ENCODE measurements at regions not wholly inside any gene's neighbourhood (a gene's known extent, or its start where the extent isn't known, plus 50 kb on each side); places are given as distances from the start of the nearest gene placed in this dataset.

- intact Hi-C loops (cut with DNase I; ENCODE audit: low total_unique reads), result no loop called here
- Histone ChIP-seq H3K9me3 (no peaks in the 10 kb centered on the region), H3K4me3 (no peak overlapping the region), H3K36me3 (no peaks in the 10 kb centered on the region), H3K27me3 (no peaks in the 10 kb centered on the region), H3K27ac (no peak overlapping the region), H3K4me1 (no peaks in the 10 kb centered on the region)
- no peak for DNase-seq
- TF ChIP-seq, protein P1, sequence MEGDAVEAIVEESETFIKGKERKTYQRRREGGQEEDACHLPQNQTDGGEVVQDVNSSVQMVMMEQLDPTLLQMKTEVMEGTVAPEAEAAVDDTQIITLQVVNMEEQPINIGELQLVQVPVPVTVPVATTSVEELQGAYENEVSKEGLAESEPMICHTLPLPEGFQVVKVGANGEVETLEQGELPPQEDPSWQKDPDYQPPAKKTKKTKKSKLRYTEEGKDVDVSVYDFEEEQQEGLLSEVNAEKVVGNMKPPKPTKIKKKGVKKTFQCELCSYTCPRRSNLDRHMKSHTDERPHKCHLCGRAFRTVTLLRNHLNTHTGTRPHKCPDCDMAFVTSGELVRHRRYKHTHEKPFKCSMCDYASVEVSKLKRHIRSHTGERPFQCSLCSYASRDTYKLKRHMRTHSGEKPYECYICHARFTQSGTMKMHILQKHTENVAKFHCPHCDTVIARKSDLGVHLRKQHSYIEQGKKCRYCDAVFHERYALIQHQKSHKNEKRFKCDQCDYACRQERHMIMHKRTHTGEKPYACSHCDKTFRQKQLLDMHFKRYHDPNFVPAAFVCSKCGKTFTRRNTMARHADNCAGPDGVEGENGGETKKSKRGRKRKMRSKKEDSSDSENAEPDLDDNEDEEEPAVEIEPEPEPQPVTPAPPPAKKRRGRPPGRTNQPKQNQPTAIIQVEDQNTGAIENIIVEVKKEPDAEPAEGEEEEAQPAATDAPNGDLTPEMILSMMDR (IDR thresholded peaks at IDR 0.05), result no peak
- TF ChIP-seq POLR2A (IDR thresholded peaks at IDR 0.05), result no peak
Measured at GRCh38 chr4:81651243-81651899, 179.7 kb upstream of the RASGEF1B start.

DNA sequence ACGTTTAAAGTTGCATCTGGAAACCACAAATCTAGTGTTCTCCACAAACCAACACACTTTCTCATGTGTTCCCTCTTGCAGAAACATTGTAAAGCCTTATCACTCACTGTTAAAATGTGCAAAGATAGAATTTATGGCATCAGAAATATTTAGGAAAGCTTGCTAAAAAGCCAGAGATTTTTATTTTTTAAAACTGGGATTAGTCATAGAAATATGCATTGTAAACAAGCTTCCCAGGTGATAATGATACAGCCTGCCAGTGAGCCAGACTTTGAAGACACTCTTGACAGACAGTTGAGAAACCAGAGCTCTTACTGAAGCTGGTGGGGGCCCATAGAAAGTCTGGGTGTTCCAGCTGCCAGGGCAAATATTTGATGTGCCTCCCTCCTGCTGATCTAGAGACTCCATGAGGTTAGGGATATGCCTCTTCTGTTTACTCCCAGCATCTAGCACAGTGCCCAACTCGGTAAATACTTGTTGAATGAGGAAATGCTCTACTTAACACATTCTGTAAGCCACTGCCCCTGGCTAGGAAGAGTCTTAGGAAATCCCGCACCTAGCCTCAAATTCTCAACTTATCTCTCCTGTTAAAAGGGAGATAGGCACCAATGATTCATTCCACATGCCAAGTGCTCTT is 179.0 kb upstream of the RASGEF1B start:
- Histone ChIP-seq H3K4me3 (no peak overlapping the region), H3K36me3 (no peaks in the 10 kb centered on the region), H3K27ac (no peak overlapping the region), H3K4me1 (no peaks in the 10 kb centered on the region), H3K27me3 (no peaks in the 10 kb centered on the region), H3K9me3 (no peaks in the 10 kb centered on the region)
- TF ChIP-seq, protein P1 (IDR thresholded peaks at IDR 0.05), result no peak
- no peak for TF ChIP-seq POLR2A (IDR thresholded peaks at IDR 0.05)
- intact Hi-C loops (cut with DNase I; ENCODE audit: low total_unique reads), result no loop called here
- DNase-seq, result no peak

DNA sequence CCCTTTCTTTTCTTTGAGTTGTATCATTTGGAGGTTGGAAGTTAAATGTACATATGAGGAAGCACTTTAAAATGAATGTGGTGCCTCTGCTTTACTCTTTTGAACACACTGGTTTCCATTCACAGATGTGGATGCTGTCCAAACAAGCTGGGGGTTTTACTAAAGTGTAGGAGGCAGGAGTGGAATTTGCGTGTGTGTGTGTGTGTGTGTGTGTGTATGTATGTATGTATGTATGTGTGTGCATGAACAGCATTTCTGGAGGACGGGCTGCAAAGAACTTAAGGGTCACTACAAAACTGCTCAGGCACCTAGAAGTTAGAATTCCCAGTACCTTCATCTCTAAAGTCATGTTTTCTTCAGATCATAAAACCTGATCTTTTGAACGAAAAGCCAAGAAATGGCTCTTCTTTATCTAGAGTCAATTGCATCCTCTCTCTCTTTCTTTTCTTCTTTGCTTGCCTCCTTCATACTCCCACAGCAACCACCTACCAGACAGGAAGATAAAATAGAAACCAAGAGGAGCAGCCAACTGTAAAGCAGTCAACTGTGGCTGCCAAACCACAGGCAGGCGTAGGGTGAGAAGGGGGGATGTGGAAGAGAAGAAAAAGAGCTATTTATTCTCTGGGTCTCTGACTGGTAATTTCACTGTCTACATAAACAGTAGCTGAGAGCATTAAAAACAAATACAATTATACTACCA is 177.0 kb upstream of the RASGEF1B start:
- H3K27me3 ChIP-seq, result no peaks in the 10 kb centered on the region
- no peak for TF ChIP-seq POLR2A (IDR thresholded peaks at IDR 0.05)
- TF ChIP-seq, protein P1 (IDR thresholded peaks at IDR 0.05), result no peak
- intact Hi-C loops (cut with DNase I; ENCODE audit: low total_unique reads), result no loop called here
- no peak overlapping the region for H3K4me3 ChIP-seq
- H3K9me3 ChIP-seq, result no peaks in the 10 kb centered on the region
- DNase-seq, result no peak
- no peak overlapping the region for H3K27ac ChIP-seq
- no peaks in the 10 kb centered on the region for H3K36me3 ChIP-seq
- H3K4me1 ChIP-seq, result no peaks in the 10 kb centered on the region

- no peaks in the 10 kb centered on the region for H3K36me3 ChIP-seq
- TF ChIP-seq, protein P1 (IDR thresholded peaks at IDR 0.05), result no peak
- no peaks in the 10 kb centered on the region for H3K9me3 ChIP-seq
- no peak overlapping the region for H3K27ac ChIP-seq
- intact Hi-C loops (cut with DNase I; ENCODE audit: low total_unique reads), result no loop called here
- DNase-seq, result no peak
- no peak overlapping the region for H3K4me3 ChIP-seq
- no peaks in the 10 kb centered on the region for H3K27me3 ChIP-seq
- H3K4me1 ChIP-seq, result no peaks in the 10 kb centered on the region
Measured at GRCh38 chr4:81647388-81647787, 175.7 kb upstream of the RASGEF1B start.

- H3K4me1 ChIP-seq, result no peaks in the 10 kb centered on the region
- H3K4me3 ChIP-seq, result no peak overlapping the region
- no peaks in the 10 kb centered on the region for H3K36me3 ChIP-seq
- DNase-seq, result no peak
- intact Hi-C loops (cut with DNase I; ENCODE audit: low total_unique reads), result no loop called here
- TF ChIP-seq POLR2A (IDR thresholded peaks at IDR 0.05), result no peak
- TF ChIP-seq, protein P1 (IDR thresholded peaks at IDR 0.05), result no peak
- no peak overlapping the region for H3K27ac ChIP-seq
- no peaks in the 10 kb centered on the region for H3K27me3 ChIP-seq
- no peaks in the 10 kb centered on the region for H3K9me3 ChIP-seq
Measured at GRCh38 chr4:81642543-81642942, 170.8 kb upstream of the RASGEF1B start.
